HEK293 (cell line): ENCODE measurements at regions not wholly inside any gene's neighbourhood (a gene's known extent, or its start where the extent isn't known, plus 50 kb on each side); places are given as distances from the start of the nearest gene placed in this dataset.

Source experiments
- ZFP41 ChIP-seq: fragments of 450-650 bp; formaldehyde crosslinking; IDR thresholded peaks from 2 replicates; pipeline ENCODE4 v1.5.1; 2016; ENCODE audit warnings: missing biosample characterization, missing genetic modification characterization, borderline replicate concordance
- ZNF423 ChIP-seq: fragments of 450-650 bp; formaldehyde crosslinking; IDR thresholded peaks from 2 replicates; pipeline ENCODE4 v1.5.1; 2016; ENCODE audit warnings: missing biosample characterization, missing genetic modification characterization
- ZNF707 ChIP-seq: fragments of 450-650 bp; formaldehyde crosslinking; IDR thresholded peaks from 2 replicates; pipeline ENCODE4 v1.5.1; 2016; ENCODE audit warnings: missing biosample characterization, missing genetic modification characterization

GRCh38 chr6:21665110-21665391 lies 71.5 kb downstream of the SOX4 start:
- TF ChIP-seq ZNF707 (no peak), ZNF423 (no peak), ZFP41 (tag by site-specific recombination) (no peak)
